HCEC 1CT (cell line): ENCODE measurements at regions not wholly inside any gene's neighbourhood (a gene's known extent, or its start where the extent isn't known, plus 50 kb on each side); places are given as distances from the start of the nearest gene placed in this dataset.
"Not testable (repeated sequence)": the region's sequence is repeated elsewhere in the genome, so short reads cannot be mapped to it uniquely, and the experiment has no call there.

ENCODE experiments used
- DNase-seq: peaks from one replicate; pipeline ENCODE4 v3.0.0-alpha.2; 2017

- no peak for DNase-seq
These were observed 285.1 kb upstream of the STAC start for GRCh38 chr3:36095238-36095637.

DNA sequence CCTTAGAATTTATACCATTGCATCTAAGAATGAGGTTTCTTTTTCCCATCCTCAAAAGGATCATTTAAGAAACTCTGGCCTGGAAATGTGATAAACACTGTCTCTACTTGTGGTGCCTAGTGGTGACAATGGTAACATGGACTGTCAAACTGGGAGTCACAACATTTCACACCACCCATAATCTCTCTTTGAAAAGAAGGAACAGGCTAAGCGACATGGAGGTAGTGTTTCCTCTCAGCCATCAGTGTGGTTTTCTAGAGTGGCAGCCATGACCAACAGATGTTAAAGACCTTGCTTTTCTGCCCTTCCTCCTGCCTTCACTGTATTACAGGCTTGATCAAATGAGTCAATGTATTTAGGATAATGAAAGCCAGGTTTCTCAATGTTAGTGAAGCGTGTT lies 283.1 kb upstream of the STAC start:
- DNase-seq: no peak

- DNase-seq: no peak
These were observed 266.0 kb upstream of the STAC start for GRCh38 chr3:36114353-36114752.

GRCh38 chr3:36124118-36124796 lies 256.0 kb upstream of the STAC start:
- DNase-seq: no peak

- no peak for DNase-seq
These were observed 248.1 kb upstream of the STAC start for GRCh38 chr3:36132214-36132613.

GRCh38 chr3:36135863-36136262 lies 244.4 kb upstream of the STAC start:
- DNase-seq: no peak

DNA sequence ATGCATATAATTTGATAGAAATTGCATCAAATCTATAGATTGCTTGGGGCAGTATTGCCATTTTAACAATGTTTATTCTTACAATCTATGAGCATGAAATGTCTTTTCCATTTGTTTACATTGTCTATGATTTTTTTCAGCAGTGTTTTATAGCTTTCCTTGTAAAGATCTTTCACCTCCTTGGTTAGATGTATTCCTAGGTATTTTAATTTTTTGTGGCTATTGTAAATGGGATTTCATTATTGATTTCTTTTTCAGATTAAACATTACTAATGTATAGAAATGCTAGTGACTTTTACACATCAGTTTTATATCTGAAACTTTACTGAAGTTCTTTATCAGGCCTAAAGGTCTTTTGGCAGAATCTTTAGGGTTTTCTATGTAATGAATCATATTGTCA lies 237.6 kb upstream of the STAC start:
- no peak for DNase-seq

GRCh38 chr3:36146404-36146803 lies 233.9 kb upstream of the STAC start:
- DNase-seq: no peak

DNA sequence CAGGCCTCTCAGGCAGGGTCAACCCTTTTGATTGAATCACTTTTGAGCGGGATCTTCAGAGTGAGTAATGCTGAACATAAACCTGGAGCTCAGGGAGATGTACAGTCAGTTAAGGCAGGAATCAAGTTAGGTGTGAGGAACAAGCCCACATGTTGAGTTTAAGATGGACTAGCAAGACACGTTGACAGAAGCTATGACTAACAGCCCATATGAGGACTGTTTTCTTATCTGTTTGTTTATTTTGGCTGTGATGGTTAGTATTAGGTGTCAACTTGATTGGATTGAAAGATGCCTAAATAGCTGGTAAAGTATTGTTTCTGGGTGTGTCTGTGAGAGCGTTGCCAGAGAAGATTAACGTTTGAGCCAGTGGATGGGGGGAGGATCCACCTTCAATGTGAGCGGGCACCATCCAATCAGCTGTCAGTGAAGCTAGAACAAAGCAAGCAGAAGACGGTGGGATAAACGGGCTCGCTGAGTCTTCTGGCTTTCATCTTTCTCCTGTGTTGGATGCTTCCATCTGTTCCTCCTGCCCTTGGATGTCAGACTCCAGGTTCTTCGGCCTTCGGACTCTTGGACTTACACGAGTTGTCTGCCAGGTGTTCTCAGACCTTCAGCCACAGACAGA lies 232.3 kb upstream of the STAC start:
- no peak for DNase-seq

GRCh38 chr3:36149447-36149865 lies 230.8 kb upstream of the STAC start:
- no peak for DNase-seq

DNA sequence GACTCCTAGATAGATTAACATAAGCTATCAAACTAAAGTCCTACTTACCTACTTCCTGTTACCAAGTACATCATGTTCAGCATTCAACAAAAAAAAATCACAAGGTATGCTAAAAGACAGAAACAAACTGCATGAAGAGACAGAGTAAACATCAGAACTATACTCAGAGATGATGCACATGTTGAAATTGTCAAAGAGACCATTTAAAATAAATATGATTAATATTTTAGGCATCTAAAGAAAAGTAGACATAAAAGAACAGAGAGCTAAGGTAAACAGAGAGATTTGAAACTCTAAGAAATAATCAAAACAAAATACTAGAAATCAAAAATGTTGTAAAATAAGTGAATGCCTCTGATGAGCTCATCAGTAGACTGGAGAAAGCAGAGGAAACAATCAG lies 224.8 kb upstream of the STAC start:
- DNase-seq: no peak

DNA sequence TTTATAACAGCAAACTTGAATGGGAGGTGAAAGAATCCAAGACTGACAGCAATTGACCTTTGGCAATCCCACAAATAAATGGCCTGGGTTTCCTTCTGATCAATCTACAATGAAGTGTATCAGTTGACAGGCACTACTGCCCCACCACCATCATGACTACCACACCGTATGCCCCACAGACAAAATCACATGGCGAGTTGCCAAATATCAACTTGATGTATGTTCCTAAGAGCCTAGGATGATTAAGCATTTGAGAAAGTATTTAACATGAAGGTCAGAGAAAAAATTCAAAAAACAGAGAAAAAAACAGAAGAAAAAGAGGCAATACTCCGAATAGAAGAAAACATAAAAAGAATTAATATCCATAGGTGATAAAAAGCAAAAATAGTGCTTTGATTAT lies 215.9 kb upstream of the STAC start:
- no peak for DNase-seq

GRCh38 chr3:36165509-36166290 lies 214.6 kb upstream of the STAC start:
- DNase-seq: no peak

DNA sequence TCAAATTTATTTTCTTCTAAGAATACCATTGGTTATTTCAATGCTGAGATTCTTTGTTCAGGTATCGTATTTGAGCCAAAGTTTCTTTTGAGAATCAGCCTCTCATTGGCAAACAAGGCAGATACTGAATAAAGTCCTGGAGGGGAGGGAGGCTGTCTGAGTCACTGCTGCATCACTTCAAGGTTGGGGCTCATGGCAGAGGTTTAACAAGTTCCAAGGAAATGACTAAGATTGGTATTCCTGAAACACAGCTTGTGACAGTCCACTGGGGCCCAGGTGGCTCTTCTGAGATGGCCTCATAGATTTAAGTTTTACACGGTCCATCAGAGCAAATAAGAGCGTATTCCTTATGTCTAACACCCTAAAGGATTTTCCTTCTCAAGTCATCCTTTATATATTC lies 213.8 kb upstream of the STAC start:
- DNase-seq: no peak

DNA sequence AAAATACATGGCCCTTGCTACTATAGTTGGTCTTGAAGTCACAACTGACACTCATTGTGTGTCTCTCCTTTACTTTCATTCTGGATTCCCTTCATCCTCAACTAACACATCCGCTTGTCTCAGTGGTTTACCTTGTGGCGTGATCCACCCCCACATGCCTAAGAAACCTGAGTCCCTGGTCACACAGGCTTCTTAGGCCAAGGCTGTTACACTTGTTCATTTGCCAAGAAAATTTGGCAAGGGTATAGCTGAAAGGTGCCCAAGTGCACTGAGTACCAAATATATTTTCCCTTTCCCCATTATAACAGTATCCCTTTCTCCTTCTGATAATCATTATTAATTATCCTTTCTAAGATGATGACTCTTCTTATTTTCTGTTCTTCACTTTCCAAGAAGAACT lies 207.6 kb upstream of the STAC start:
- no peak for DNase-seq

DNA sequence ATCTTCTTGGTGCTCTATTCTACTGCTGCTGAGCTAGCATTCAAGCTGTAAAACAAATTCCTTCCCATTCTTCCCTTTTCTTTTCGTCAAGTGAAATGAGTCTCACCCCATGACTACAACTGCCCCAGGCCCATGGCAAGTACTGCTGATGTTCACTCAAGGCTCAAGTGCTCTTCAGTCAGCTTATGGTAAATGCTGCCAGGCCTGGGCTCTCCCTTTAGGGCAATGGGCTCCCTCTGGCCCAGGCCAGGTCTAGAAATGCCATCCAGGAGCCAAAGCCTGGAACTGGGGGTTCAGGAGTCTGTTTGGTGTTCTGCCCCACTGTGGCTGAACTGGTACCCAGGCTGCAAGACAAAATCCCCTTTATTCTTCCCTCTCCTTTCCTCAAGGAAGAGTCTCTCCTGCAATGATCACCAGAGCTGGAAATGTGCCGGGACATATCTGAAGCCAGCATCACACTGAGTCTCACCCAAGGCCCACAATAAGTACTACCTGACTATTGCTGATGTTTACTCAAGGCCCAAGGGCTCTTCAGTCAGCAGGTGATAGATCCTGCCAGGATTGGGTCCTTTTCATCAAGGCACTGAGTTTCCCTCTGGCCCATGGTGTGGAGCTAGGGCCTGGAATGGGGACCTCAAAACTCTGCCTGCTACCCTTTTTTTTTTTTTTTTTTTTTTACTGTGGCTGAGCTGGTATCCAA lies 205.0 kb upstream of the STAC start:
- no peak for DNase-seq

DNA sequence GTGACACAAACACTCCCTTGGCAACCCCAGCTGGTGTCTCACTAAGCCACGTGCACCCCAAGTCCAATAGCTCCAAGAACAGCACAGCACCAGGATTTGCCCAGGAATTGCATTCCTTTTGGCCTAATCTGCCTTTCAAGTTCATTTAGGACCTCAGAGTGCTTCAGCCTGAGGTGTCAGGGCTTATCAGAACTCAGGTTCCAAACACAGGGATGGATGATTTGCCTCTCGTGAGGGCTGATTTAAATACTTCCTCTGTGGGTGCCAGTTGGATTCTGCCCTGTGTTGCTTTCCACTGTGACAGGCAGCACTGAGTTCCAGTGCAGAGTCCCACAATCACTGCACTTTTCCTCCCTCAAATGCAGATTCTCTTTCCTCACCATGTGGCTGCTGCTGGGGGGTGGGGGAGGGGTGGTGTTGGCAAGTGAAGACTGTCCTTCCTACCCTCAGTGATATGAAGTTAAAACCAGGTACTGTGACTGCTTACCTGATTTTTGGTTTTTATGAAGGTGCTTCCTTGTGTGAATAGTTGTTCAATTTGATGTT lies 204.3 kb upstream of the STAC start:
- no peak for DNase-seq

DNA sequence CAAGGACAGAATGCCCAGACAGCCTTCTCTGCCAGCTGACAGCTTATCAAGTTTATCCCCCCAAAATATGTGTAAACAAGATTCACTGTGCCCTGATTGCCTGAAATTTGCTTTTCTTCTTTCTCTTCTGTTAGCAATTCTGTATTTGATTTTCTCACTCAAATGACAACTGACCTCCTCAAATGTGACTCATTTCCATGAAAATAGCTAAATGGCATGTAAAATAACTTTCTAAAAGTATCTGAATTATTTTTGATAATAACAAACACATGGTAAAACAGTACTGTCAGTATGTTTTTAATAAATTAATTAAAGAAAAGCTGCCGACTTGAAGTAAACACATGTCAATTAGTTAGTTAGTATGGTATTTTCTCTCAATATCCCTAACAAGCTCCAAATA lies 202.3 kb upstream of the STAC start:
- no peak for DNase-seq

GRCh38 chr3:36182024-36182423 lies 198.3 kb upstream of the STAC start:
- DNase-seq: no peak

GRCh38 chr3:36187197-36187596 lies 193.1 kb upstream of the STAC start:
- DNase-seq: not testable (repeated sequence)

DNA sequence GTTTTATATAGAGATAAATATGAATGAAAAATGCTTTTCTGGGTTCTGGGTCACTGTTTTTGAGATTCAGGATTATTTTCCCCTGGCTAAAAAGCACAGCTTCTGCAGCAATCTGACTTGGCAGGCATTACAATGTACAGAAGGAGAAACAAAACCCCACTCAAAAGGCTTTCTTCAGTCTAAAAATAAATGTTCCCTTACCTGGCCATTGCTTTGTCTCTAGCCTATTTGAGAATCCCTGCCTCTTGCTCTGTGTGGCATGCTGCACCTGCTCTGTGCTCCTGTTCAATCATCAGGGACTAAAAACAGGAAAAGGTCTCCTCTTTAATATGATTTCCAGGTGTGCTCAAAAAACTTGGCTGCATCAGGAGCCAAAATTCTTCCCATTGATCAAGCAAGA lies 187.4 kb upstream of the STAC start:
- no peak for DNase-seq

DNA sequence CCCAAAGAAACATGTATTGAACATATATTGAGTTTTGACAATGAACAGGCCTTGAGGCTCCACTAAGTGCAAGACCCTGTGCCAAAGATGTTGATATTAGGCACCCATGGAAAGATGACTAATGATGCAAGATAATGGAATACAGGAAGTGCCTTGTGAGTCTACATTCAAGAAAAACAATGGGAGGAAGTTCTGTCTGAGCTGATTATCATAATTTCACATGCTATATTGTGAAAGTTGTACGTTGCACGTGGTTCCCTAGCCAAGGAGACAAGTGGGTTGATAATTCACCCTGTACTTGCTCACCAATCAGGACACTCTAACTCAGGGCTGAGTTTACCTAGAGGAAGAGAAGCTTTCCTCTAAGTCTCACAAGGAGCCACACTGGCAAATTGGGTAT lies 186.9 kb upstream of the STAC start:
- no peak for DNase-seq

DNA sequence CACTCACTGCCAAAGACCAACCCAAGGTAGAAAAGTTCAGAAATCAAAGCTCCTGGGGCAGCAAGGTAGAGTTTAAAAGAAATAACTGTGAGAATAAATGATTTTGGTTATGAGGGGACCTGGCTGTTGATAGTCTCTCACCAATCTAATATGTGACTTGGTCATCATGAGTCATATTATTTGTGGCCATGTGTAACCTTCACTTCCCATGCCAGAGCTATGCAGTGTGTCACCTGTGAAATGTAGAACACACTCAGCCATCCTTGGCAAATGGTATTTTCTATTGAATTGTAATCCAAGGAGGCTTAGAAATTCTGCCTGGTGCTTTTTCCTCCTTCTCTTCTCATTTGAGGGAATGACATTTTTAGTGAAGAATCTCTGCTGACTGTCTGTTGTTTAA lies 184.2 kb upstream of the STAC start:
- no peak for DNase-seq
